Loucy (cell line): ENCODE measurements at regions not wholly inside any gene's neighbourhood (a gene's known extent, or its start where the extent isn't known, plus 50 kb on each side); places are given as distances from the start of the nearest gene placed in this dataset.

Source experiments
- EZH2phosphoT487 ChIP-seq: fragments of 200-600 bp; IDR thresholded peaks from 2 replicates; pipeline ENCODE4 v1.6.1; 2018; ENCODE audit warnings: antibody characterized with exemption, mild to moderate bottlenecking, moderate library complexity, borderline replicate concordance
- TF ChIP-seq, protein P1 (sequence below): fragments of 200-600 bp; sonication (generic); conservative IDR thresholded peaks from 2 replicates; pipeline ENCODE4 v1.5.1; 2014; ENCODE audit warnings: mild to moderate bottlenecking, antibody characterized with exemption, low read length

DNA sequence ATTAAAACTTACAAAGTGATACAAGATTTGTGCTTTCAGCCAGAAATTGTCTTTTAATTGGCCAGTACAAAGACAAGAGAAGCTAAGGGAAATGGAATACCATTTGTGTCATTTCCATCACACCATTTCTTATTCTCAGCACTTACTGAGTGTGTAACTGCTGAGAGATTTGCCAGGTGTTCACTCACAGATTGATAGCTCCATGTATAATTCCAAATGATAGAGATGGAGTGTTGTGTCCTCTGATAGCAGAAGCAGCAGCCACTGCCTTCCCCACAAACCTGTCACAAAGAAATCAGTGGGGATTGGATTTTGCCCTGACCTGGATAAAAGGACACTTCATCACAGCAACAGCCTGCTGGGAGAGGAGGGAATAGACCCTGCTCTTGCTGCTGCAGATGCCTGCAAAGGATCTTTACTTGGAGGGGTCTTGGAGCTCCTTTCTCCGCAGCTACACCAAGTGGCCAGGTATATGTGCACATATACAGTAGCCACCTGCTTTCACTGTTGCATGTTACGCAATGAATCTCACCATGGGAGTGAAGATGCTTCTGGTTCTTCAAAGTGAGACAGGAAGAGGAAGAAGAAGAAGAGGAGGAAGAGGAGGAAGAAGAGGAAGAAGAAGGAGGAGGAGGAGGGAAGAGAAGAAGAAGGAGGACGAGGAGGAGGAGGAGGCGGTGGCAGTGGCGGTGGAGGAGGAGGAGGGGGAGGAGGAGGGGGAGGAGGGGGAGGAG lies 78.7 kb upstream of the KCNJ15 start:
- TF ChIP-seq, protein P1, sequence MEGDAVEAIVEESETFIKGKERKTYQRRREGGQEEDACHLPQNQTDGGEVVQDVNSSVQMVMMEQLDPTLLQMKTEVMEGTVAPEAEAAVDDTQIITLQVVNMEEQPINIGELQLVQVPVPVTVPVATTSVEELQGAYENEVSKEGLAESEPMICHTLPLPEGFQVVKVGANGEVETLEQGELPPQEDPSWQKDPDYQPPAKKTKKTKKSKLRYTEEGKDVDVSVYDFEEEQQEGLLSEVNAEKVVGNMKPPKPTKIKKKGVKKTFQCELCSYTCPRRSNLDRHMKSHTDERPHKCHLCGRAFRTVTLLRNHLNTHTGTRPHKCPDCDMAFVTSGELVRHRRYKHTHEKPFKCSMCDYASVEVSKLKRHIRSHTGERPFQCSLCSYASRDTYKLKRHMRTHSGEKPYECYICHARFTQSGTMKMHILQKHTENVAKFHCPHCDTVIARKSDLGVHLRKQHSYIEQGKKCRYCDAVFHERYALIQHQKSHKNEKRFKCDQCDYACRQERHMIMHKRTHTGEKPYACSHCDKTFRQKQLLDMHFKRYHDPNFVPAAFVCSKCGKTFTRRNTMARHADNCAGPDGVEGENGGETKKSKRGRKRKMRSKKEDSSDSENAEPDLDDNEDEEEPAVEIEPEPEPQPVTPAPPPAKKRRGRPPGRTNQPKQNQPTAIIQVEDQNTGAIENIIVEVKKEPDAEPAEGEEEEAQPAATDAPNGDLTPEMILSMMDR = no peak
- no peak for TF ChIP-seq EZH2phosphoT487
